ENCODE measurements at regions not wholly inside any gene's neighbourhood (a gene's known extent, or its start where the extent isn't known, plus 50 kb on each side); places are given as distances from the start of the nearest gene placed in this dataset.

GRCh38 chr11:96763244-96763643, 373.4 kb downstream of the JRKL start:
- intact Hi-C loops (cut with DNase I): no loop called here
- Histone ChIP-seq H3K27me3 (no peaks in the 10 kb centered on the region), H3K27ac (no peak overlapping the region), H3K36me3 (no peaks in the 10 kb centered on the region), H3K9me3 (no peaks in the 10 kb centered on the region), H3K4me3 (no peak overlapping the region), H3K4me1 (no peaks in the 10 kb centered on the region)
- no peak for TF ChIP-seq CTCF (IDR thresholded peaks at IDR 0.05)
- DNase-seq (ENCODE audit: low spot score in 2 of 2): no peak

GRCh38 chr11:96778272-96778671, 388.5 kb downstream of the JRKL start:
- intact Hi-C loops (cut with DNase I): no loop called here
- H3K4me1 ChIP-seq: no peaks in the 10 kb centered on the region
- no peaks in the 10 kb centered on the region for H3K36me3 ChIP-seq
- DNase-seq (ENCODE audit: low spot score in 2 of 2): no peak
- TF ChIP-seq CTCF (IDR thresholded peaks at IDR 0.05): no peak
- H3K27me3 ChIP-seq: no peaks in the 10 kb centered on the region
- no peaks in the 10 kb centered on the region for H3K9me3 ChIP-seq
- H3K27ac ChIP-seq: no peak overlapping the region
- H3K4me3 ChIP-seq: no peak overlapping the region

- no peak overlapping the region for H3K4me3 ChIP-seq
- intact Hi-C loops (cut with DNase I): no loop called here
- H3K36me3 ChIP-seq: no peaks in the 10 kb centered on the region
- H3K27me3 ChIP-seq: no peaks in the 10 kb centered on the region
- DNase-seq (ENCODE audit: low spot score in 2 of 2): no peak
- no peaks in the 10 kb centered on the region for H3K4me1 ChIP-seq
- no peak for TF ChIP-seq CTCF (IDR thresholded peaks at IDR 0.05)
- no peak overlapping the region for H3K27ac ChIP-seq
- H3K9me3 ChIP-seq: no peaks in the 10 kb centered on the region
These were observed 389.2 kb downstream of the JRKL start for GRCh38 chr11:96779030-96779429.

GRCh38 chr11:96781082-96781481, 391.3 kb downstream of the JRKL start:
- Histone ChIP-seq H3K4me1 (no peaks in the 10 kb centered on the region), H3K9me3 (no peaks in the 10 kb centered on the region)
- intact Hi-C loops (cut with DNase I): no loop called here

GRCh38 chr11:96782632-96783031, 392.8 kb downstream of the JRKL start:
- no peak for DNase-seq (ENCODE audit: low spot score in 2 of 2)
- no peak overlapping the region for H3K4me3 ChIP-seq
- H3K9me3 ChIP-seq: no peaks in the 10 kb centered on the region
- H3K4me1 ChIP-seq: no peaks in the 10 kb centered on the region
- TF ChIP-seq CTCF (IDR thresholded peaks at IDR 0.05): no peak
- H3K27ac ChIP-seq: no peak overlapping the region
- intact Hi-C loops (cut with DNase I): no loop called here
- no peaks in the 10 kb centered on the region for H3K36me3 ChIP-seq
- no peaks in the 10 kb centered on the region for H3K27me3 ChIP-seq

More at GRCh38 chr11:96781082-96781481, 391.3 kb downstream of the JRKL start:
- no peaks in the 10 kb centered on the region for H3K27me3 ChIP-seq
- DNase-seq (ENCODE audit: low spot score in 2 of 2): no peak
- H3K36me3 ChIP-seq: no peaks in the 10 kb centered on the region
- no peak overlapping the region for H3K27ac ChIP-seq
- no peak for TF ChIP-seq CTCF (IDR thresholded peaks at IDR 0.05)
- no peak overlapping the region for H3K4me3 ChIP-seq

GRCh38 chr11:96783311-96783710, 393.5 kb downstream of the JRKL start:
- Histone ChIP-seq H3K4me1 (no peaks in the 10 kb centered on the region), H3K27me3 (no peaks in the 10 kb centered on the region), H3K9me3 (no peaks in the 10 kb centered on the region), H3K4me3 (no peak overlapping the region), H3K36me3 (no peaks in the 10 kb centered on the region), H3K27ac (no peak overlapping the region)
- intact Hi-C loops (cut with DNase I): no loop called here
- no peak for TF ChIP-seq CTCF (IDR thresholded peaks at IDR 0.05)
- no peak for DNase-seq (ENCODE audit: low spot score in 2 of 2)

Measured in ascending aorta (tissue), 2 donors.